DOHH2 (cell line): ENCODE measurements at regions not wholly inside any gene's neighbourhood (a gene's known extent, or its start where the extent isn't known, plus 50 kb on each side); places are given as distances from the start of the nearest gene placed in this dataset.

ENCODE experiments used
- H3F3A ChIP-seq: fragments of 200-600 bp; sonication (generic), shearing (Covaris generic); 2 replicates; pipeline ENCODE4 v1.6.0; 2016; ENCODE audit warnings: antibody characterized with exemption, mild to moderate bottlenecking; ENCODE audit not compliant: control insufficient read depth, insufficient read depth
- H3K27ac ChIP-seq: fragments of 200-600 bp; sonication (generic); 2 replicates; pipeline ENCODE4 v1.5.1; 2014; ENCODE audit warnings: low read depth, mild to moderate bottlenecking, low read length, moderate library complexity
- H3K27me3 ChIP-seq: fragments of 200-600 bp; sonication (generic); 2 replicates; pipeline ENCODE4 v1.6.1; 2014; ENCODE audit warnings: mild to moderate bottlenecking, low read length, mixed read lengths; ENCODE audit not compliant: control insufficient read depth
- H3K36me3 ChIP-seq: fragments of 200-600 bp; sonication (generic); 2 replicates; pipeline ENCODE4 v1.6.1; 2014; ENCODE audit warnings: mild to moderate bottlenecking, low read length, moderate library complexity, mixed read lengths; ENCODE audit not compliant: control insufficient read depth
- H3K4me1 ChIP-seq: fragments of 200-600 bp; sonication (generic); 2 replicates; pipeline ENCODE4 v1.6.1; 2014; ENCODE audit warnings: mild to moderate bottlenecking, low read length, mixed read lengths; ENCODE audit not compliant: control insufficient read depth
- H3K4me2 ChIP-seq: fragments of 200-600 bp; sonication (generic); 2 replicates; pipeline ENCODE4 v1.6.0; 2014; ENCODE audit warnings: mild to moderate bottlenecking, low read length, moderate library complexity
- H3K4me3 ChIP-seq: fragments of 200-600 bp; sonication (generic); 2 replicates; pipeline ENCODE4 v1.5.1; 2014; ENCODE audit warnings: mild to moderate bottlenecking, low read length, mixed read lengths
- H3K79me2 ChIP-seq: fragments of 200-600 bp; sonication (generic); 2 replicates; pipeline ENCODE4 v1.6.1; 2014; ENCODE audit warnings: mild to moderate bottlenecking, low read length, mixed read lengths; ENCODE audit not compliant: control insufficient read depth
- H3K9me2 ChIP-seq: fragments of 200-600 bp; sonication (generic); replicated peaks from 2 replicates; pipeline ENCODE4 v1.6.1; 2014; ENCODE audit warnings: mild to moderate bottlenecking, low read length, mixed read lengths; ENCODE audit not compliant: control insufficient read depth
- H3K9me3 ChIP-seq: fragments of 200-600 bp; sonication (generic); 2 replicates; pipeline ENCODE4 v1.6.1; 2014; ENCODE audit warnings: antibody characterized with exemption, low read length, mixed read lengths; ENCODE audit not compliant: control insufficient read depth, insufficient read depth
- H4K20me1 ChIP-seq: fragments of 200-600 bp; sonication (generic); 2 replicates; pipeline ENCODE4 v1.6.0; 2014; ENCODE audit warnings: low read depth, mild to moderate bottlenecking, antibody characterized with exemption, low read length, moderate library complexity; ENCODE audit not compliant: control insufficient read depth, insufficient read depth
- CTCF ChIP-seq: fragments of 200-600 bp; sonication (generic); IDR thresholded peaks from one replicate; pipeline ENCODE4 v1.5.1; 2014; ENCODE audit warnings: antibody characterized with exemption, mild to moderate bottlenecking, low read depth, low read length; ENCODE audit not compliant: poor library complexity, severe bottlenecking
- EZH2phosphoT487 ChIP-seq: fragments of 200-600 bp; sonication (generic); IDR thresholded peaks from 2 replicates; pipeline ENCODE4 v1.6.1; 2017; ENCODE audit warnings: borderline replicate concordance, mild to moderate bottlenecking, antibody characterized with exemption, low read length, moderate library complexity, mixed read lengths

- Histone ChIP-seq H3K4me2 (no peak overlapping the region), H3K27me3 (peaks cover 10% of the 10 kb centered on the region; the same call in 1 of the 2 replicates)
Measured at GRCh38 chr2:65522922-65523321, 90.5 kb upstream of the SPRED2 start.

GRCh38 chr2:65518751-65519150 lies 86.4 kb upstream of the SPRED2 start:
- H3K36me3 ChIP-seq: no peaks in the 10 kb centered on the region
- H4K20me1 ChIP-seq: no peaks in the 10 kb centered on the region
- no peak for TF ChIP-seq CTCF
- TF ChIP-seq EZH2phosphoT487: no peak
- H3K79me2 ChIP-seq: no peaks in the 10 kb centered on the region
- H3F3A ChIP-seq: no peaks in the 10 kb centered on the region
- no peak overlapping the region for H3K4me3 ChIP-seq
- no peaks in the 10 kb centered on the region for H3K9me3 ChIP-seq
- no peak overlapping the region for H3K27ac ChIP-seq
- no peaks in the 10 kb centered on the region for H3K4me1 ChIP-seq
- H3K27me3 ChIP-seq: 0 out of 2 replicates have a peak, but pooled peaks cover 4% of the 10 kb centered on the region
- H3K9me2 ChIP-seq: no peaks in the 10 kb centered on the region
- H3K4me2 ChIP-seq: no peak overlapping the region

More at GRCh38 chr2:65522922-65523321, 90.5 kb upstream of the SPRED2 start:
- TF ChIP-seq EZH2phosphoT487: no peak
- no peak for TF ChIP-seq CTCF
- Histone ChIP-seq H3F3A (no peaks in the 10 kb centered on the region), H3K36me3 (no peaks in the 10 kb centered on the region), H4K20me1 (no peaks in the 10 kb centered on the region), H3K4me1 (no peaks in the 10 kb centered on the region), H3K9me3 (no peaks in the 10 kb centered on the region), H3K27ac (no peak overlapping the region), H3K79me2 (no peaks in the 10 kb centered on the region), H3K4me3 (no peak overlapping the region), H3K9me2 (no peaks in the 10 kb centered on the region)

GRCh38 chr2:65514555-65515195 lies 82.3 kb upstream of the SPRED2 start:
- H3K9me2 ChIP-seq: no peaks in the 10 kb centered on the region
- H3K4me3 ChIP-seq: no peak overlapping the region
- no peaks in the 10 kb centered on the region for H3K9me3 ChIP-seq
- no peak overlapping the region for H3K4me2 ChIP-seq
- H3K4me1 ChIP-seq: no peaks in the 10 kb centered on the region
- H3K27me3 ChIP-seq: no peaks in the 10 kb centered on the region
- H3K36me3 ChIP-seq: no peaks in the 10 kb centered on the region
- no peaks in the 10 kb centered on the region for H3K79me2 ChIP-seq
- TF ChIP-seq CTCF (no peak), EZH2phosphoT487 (no peak)
- H3F3A ChIP-seq: no peaks in the 10 kb centered on the region
- H3K27ac ChIP-seq: no peak overlapping the region
- no peaks in the 10 kb centered on the region for H4K20me1 ChIP-seq
